Frontal cortex (tissue), 3 donors: ENCODE measurements at regions not wholly inside any gene's neighbourhood (a gene's known extent, or its start where the extent isn't known, plus 50 kb on each side); places are given as distances from the start of the nearest gene placed in this dataset.

Experiments used
- DNase-seq, 2 donors: peaks; one replicate each; pipeline ENCODE4 v3.0.0; 2012; ENCODE audit warnings: low spot score in 2 of 2
- FAIRE-seq: peaks from 2 replicates; lab custom pipeline; 2012; peaks lifted over from hg19 to GRCh38; lab: Jason Lieb, UNC
- donor health status: control.
- donor health status: control.
- donor health status: control.

GRCh38 chr16:73279451-73279850, 231.5 kb upstream of the ZFHX3 start:
- FAIRE-seq (no peak), DNase-seq (peak in 1 of 2 donors; percentile 17)

- DNase-seq = no peak
- FAIRE-seq = no peak
Observed at GRCh38 chr16:73277071-73277470, 229.1 kb upstream of the ZFHX3 start.

DNA sequence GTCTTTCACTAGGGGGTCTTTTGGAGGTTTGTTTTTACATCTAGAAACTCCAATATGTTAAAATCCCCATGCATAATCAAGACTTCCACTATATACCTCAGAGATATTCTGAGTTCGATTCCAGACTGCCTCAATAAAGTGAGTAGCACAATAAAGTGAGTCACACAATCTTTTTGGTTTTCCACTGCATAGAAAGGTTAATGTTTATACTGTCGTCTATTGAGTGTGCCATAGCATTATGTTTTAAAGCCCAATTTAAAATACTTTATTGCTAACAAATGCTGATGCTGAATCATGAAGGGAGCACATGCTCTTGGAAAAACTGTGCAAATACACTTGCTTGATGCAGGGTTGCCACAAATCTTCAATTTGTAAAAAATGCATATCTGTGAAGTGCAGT, 227.5 kb upstream of the ZFHX3 start:
- no peak for FAIRE-seq

DNA sequence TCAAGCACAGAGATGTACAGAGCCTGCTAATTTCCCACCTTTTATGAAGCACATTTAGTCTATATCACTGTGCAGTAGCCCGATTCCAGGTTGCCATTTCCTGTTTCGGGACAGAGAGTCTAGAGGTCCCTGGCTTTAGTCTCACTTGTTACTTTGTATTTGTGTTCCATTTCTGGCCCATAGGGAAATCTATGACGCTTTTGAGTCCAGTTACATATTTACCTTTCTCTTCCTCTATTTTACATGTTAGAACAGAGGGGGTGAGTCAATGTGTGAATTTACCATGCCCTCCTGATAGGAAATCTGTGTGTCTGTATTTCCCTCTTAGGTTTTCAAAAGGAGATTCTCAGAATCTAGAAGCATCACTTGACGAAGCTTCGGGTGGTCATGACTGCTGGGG, 227.1 kb upstream of the ZFHX3 start:
- DNase-seq (no peak), FAIRE-seq (no peak)

More for the DNA sequence above, 227.5 kb upstream of the ZFHX3 start:
- DNase-seq = no peak

DNA sequence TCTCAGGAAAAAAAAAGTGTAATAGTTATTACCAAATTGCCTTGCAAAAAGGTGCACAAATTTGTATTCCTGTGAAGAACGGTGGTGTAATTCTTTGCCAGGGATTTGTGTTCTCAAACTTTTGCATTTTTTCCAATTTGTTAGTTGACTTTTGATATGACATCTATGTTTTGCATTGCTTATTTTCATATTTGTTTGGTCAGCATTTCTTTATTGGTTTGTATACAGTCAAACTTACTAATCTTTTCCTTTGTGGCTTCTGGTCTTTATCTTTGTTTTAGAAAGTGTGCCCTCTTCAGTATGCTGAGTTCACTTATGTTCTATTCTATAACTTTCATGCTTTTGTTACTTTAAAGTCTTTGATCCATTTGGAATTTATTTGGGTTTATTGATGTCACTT, 226.2 kb upstream of the ZFHX3 start:
- DNase-seq (no peak), FAIRE-seq (no peak)

- peak in 1 of 2 donors; percentile 20 for DNase-seq
Observed at GRCh38 chr16:73268366-73268993, 220.6 kb upstream of the ZFHX3 start.

DNA sequence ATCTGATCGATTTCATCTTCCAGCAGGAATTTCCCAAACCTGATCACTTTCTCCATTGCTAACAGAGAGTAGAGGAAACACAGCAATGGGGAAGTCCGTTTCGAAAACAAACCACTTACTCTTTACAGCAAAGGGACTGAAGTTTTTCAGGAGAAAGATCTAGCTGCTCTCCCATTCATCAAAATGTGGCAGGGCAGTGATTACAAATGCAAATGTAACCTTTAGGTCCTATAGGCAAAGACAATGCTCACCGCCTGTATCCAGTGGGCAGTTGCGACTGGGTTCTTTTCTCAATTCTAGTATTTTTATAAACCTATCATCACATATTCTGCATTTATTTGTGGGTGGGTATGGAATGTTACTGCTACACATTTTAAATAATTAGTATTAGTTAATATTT, 218.0 kb upstream of the ZFHX3 start:
- no peak for DNase-seq
- no peak for FAIRE-seq

More at GRCh38 chr16:73268366-73268993, 220.6 kb upstream of the ZFHX3 start:
- FAIRE-seq = no peak

DNA sequence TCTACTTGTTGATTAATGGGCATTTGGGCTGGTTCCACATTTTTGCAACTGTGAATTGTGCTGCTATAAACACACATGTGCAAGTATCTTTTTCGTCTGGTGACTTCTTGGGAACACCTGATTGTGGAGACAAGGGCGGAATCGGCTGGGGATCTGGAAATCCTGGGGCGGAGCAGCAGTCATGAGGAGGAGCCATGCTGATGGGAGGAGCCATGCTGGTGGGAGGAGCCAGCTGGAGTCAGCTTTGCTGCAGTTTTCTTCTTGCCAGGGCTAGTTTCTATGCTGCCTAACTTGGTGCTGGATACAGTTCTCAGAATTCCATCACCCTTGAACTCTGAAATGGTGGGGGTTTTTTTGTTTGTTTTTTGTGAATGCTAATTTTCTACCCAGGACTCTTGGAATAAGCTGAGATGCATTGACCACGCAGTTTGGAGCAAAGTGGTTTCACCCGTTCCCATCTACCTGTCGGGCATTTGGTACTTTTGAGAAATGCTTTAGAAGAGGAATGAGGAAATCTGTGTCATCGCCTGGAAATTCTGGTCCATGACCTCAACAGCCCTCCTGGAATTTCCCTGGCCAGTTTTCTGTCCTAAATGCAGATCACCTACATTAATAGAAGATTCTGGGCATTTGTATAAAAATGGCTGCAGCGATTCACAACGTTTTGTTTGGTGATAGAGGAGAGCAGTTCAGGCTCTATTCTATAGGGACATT, 217.4 kb upstream of the ZFHX3 start:
- FAIRE-seq (no peak), DNase-seq (no peak)

GRCh38 chr16:73262931-73263330, 215.0 kb upstream of the ZFHX3 start:
- no peak for FAIRE-seq
- DNase-seq = no peak

- DNase-seq (no peak), FAIRE-seq (no peak)
Observed at GRCh38 chr16:73255031-73255430, 207.1 kb upstream of the ZFHX3 start.

DNA sequence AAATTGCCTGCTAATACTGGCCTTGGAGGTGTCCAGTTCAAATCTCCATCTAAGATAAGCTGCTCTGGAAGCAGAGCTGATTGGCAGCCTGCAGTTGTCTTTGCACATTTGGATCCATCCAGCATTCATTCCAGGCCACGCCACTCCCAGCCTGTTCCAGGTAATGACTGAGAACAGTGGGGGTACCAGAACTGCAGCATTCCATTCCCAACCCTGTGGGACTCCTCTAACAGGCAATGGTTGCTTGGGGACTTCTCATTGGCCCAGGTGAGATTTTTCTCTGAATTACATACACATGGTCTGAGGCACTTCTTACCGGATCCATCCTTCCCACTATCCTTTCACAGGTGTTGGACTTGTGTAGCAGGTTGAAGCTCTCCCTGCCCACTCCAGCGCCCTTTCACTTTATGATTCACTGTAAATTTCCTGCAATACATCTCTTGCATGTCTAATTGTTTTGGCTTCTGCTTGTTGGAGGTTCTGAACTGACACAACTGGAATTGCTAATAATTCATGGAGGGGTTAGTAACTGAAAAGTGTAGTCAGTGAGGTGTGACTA, 206.1 kb upstream of the ZFHX3 start:
- FAIRE-seq = no peak
- no peak for DNase-seq

DNA sequence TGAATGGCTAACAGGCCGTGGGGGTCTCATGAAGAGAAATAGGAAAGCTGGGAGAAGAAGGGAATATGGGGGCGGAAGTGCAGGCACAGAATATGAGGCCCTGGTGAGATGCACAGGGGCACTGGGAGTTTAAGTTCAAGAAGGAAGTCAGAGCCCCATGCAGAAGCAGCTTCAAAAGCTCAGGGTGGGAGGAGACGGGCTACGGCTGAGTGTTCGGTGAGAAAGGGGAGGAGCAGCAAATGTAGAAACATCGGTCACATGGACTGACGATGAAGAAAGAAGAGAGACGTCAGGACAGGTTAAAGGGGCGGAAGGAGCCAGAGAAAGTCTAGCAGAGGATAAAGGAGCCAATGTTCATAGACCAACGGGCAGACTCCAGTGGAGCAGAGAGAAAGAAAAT, 204.5 kb upstream of the ZFHX3 start:
- FAIRE-seq (no peak), DNase-seq (no peak)

- DNase-seq = no peak
- FAIRE-seq = no peak
Observed at GRCh38 chr16:73251608-73252007, 203.7 kb upstream of the ZFHX3 start.

GRCh38 chr16:73248316-73248715, 200.4 kb upstream of the ZFHX3 start:
- FAIRE-seq = no peak

DNA sequence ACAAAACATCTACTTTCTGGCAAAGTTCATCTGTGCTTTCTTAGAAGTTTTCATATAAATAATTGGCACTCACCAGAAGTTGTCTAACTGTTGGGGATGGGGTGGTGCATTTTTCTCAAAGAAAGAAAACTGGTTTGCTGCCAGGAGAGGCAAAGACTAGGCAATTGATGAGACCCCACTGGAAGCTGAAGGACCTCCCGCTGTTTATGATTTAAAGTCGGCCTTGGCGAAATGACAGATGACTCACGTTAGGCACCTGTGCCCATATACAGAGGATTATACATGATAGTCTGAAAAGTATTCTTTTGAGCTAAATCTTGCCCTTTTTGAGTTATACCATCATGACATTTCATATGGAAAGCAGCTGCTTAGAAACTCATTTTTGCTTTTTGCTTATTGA, 193.0 kb upstream of the ZFHX3 start:
- no peak for FAIRE-seq
- no peak for DNase-seq

More at GRCh38 chr16:73248316-73248715, 200.4 kb upstream of the ZFHX3 start:
- no peak for DNase-seq

GRCh38 chr16:73237601-73238000, 189.7 kb upstream of the ZFHX3 start:
- DNase-seq = no peak
- FAIRE-seq = no peak

DNA sequence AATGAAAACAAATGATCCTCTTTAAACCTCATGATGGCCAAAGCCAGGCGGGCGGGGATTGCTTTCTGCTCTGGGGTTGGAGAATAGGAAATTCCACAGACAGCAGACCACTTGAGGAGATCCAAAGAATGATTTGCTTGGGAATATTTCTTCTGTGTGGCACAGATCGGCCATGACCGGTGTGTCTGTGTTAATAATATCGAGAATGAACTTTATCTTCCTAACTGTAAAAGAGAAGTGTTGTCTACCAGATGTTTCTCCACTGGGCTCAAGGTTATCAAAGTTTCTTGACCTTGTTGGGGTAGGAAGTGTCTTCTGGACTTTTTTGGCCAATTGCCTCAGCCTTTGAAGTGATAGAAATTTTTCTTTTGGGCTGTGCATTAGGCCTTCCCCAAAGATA, 186.6 kb upstream of the ZFHX3 start:
- no peak for FAIRE-seq
- no peak for DNase-seq

DNA sequence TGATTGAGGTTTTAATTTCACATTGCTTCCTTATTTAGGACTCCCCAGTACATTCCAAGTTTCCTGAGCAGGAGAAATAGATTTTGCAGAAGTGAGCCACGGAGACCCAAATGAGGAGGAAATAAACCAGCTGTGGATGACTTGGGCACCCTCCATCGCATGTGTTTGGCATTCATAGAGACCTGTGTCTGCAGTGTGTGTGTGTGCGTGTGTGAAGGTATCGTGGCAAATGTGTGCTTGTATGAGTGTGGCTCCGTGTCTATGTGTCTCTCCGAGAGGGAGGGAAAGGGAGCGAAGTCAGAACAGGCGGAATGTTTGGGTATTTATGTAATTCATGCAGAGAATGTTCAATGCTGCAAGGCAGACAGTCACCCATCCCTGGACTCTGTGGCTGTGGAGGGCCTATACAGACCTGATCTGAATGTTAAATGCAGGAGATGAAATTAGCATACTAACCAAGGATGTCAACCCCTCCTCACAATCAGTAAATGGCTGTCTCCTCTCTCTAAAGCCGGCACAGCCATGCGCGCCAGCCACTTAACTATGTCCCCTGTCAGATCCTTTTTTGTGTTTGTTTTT, 186.0 kb upstream of the ZFHX3 start:
- no peak for FAIRE-seq

DNA sequence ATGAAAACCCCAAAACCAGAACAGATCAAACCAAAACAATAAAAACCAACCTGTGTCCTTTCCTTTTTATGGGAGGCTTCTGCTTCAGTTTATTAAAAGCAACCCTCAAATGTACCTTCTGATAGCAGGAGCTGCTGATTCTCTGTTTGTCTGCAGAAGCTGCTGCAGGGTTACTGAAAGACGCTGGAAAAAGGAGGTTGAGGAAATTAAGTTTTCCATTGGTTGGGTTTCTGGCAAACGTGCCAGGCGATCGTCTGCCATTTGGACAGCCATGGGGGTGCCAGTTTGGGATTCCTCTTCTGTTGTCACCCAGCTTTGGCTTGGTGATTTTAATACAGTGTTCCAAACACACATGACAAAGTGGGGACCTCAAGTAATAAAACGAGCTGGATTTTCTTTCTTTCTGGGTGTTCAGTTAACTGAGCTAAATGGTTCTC, 185.4 kb upstream of the ZFHX3 start:
- DNase-seq (no peak), FAIRE-seq (no peak)

More for the DNA sequence above, 186.0 kb upstream of the ZFHX3 start:
- DNase-seq = no peak

GRCh38 chr16:73232555-73233328, 184.8 kb upstream of the ZFHX3 start:
- FAIRE-seq = no peak
- DNase-seq = peak in 1 of 2 donors; percentile 29
